ENCODE measurements at regions not wholly inside any gene's neighbourhood (a gene's known extent, or its start where the extent isn't known, plus 50 kb on each side); places are given as distances from the start of the nearest gene placed in this dataset.

DNA sequence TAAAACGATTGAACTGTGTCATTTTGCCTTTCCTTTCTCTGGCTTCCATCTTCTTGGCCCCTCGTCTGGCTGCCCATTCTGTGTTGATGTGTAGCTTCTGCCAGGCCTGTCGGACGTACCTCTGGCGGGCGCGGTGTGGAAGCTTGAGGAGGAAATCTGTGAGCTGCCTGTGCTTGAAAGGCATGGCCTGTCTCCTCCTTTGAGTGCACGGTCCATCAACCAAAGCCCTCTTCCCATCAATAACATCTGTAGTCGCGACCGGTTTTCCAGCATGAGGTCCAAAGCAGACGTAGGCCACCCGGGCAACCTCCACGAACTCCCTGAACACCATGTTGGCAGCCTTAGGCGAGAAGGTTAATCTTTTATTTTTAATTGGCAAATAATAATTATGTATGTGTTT, 202.7 kb downstream of the CRLF2 start:
- Histone ChIP-seq H3K36me3 (ENCODE audit: control insufficient read depth in 2 of 4, insufficient read depth in 4 of 4, low read length in 3 of 4) (no peaks in the 10 kb centered on the region; a peak in 2 of 8 replicates), H3K18ac (ENCODE audit: extremely low read depth, low read length) (no peak overlapping the region), H3K4me1 (replicated peaks in 1 of 4; ENCODE audit: control insufficient read depth in 3 of 4, insufficient read depth in 4 of 4, low read length in 3 of 4) (no peaks in the 10 kb centered on the region), H3K27me3 (replicated peaks in 1 of 4; ENCODE audit: control insufficient read depth in 3 of 4, extremely low read depth in 1 of 4, insufficient read depth in 3 of 4, low read length in 3 of 4) (no peaks in the 10 kb centered on the region), H3K9ac (replicated peaks in 1 of 4; ENCODE audit: extremely low read depth in 1 of 4, low read depth in 3 of 4, low read length in 3 of 4) (no peak overlapping the region), H2BK20ac (ENCODE audit: low read length) (no peak overlapping the region), H4K5ac (ENCODE audit: insufficient read length, low read depth, low read length) (no peak overlapping the region), H2AFZ (ENCODE audit: low read length) (no peak overlapping the region), H3K4ac (replicated peaks; ENCODE audit: insufficient read length, low read depth, low read length) (no peak overlapping the region), H3K14ac (ENCODE audit: insufficient read length) (no peak overlapping the region), H2AK5ac (ENCODE audit: low read depth, low read length) (no peak overlapping the region), H3K27ac (ENCODE audit: low read depth, low read length) (no peak overlapping the region), H3K9me3 (ENCODE audit: insufficient read depth in 2 of 2, low read depth in 1 of 2, low read length in 1 of 2) (no peaks in the 10 kb centered on the region), H4K8ac (ENCODE audit: extremely low read depth, insufficient read depth, low read length) (no peak overlapping the region; the same call in 1 of the 2 replicates), H3K23me2 (ENCODE audit: low read depth, low read length) (no peaks in the 10 kb centered on the region), H4K91ac (replicated peaks; ENCODE audit: insufficient read length, low read length) (no peak overlapping the region), H3K79me1 (ENCODE audit: low read depth, low read length) (no peaks in the 10 kb centered on the region), H2BK12ac (ENCODE audit: low read depth, low read length) (no peak overlapping the region), H3K4me2 (ENCODE audit: insufficient read depth in 1 of 2, low read depth in 2 of 2, low read length in 2 of 2) (no peak overlapping the region), H2BK15ac (ENCODE audit: low read length) (no peak overlapping the region), H3K79me2 (ENCODE audit: control insufficient read depth in 1 of 2, insufficient read depth in 2 of 2, low read length in 2 of 2) (no peaks in the 10 kb centered on the region), H3K4me3 (ENCODE audit: extremely low read depth in 1 of 4, insufficient read depth in 2 of 4, low read depth in 3 of 4, low read length in 4 of 4) (no peak overlapping the region), H3K23ac (ENCODE audit: insufficient read length) (no peak overlapping the region), H2BK120ac (replicated peaks; ENCODE audit: low read depth, low read length) (no peak overlapping the region), H2BK5ac (ENCODE audit: low read depth, low read length) (no peak overlapping the region), H4K20me1 (replicated peaks in 1 of 2; ENCODE audit: control insufficient read depth in 1 of 2, insufficient read depth in 2 of 2, low read length in 2 of 2) (no peaks in the 10 kb centered on the region), H3K56ac (replicated peaks; ENCODE audit: insufficient read length, low read depth, low read length) (no peak overlapping the region)
- no peak for FAIRE-seq
- WGBS, 2 experiments (ENCODE audit: extremely low coverage in 1 of 2, insufficient coverage in 1 of 2, insufficient read length in 1 of 2, insufficient replicate concordance in 2 of 2, low coverage in 1 of 2, low lambda C conversion rate in 2 of 2, missing lambda C conversion rate in 1 of 2) = 90% methylated on average over 15 of the region's 15 CpGs; no CpG with 5 or more reads in 1 of the 2 experiments
- DNase-seq (ENCODE audit: low read depth in 1 of 2, low spot score in 2 of 2) = no peak
- ChIA-PET CTCF (ENCODE audit: partially characterized antibody) (no interaction called here), POLR2A (ENCODE audit: partially characterized antibody) (no interaction called here)
- TF ChIP-seq PHF8 (conservative IDR thresholded peaks at IDR 0.05; ENCODE audit: low read depth, low read length) (no peak), TAF1 (IDR thresholded peaks at IDR 0.05; ENCODE audit: low read depth, low read length) (no peak), NRF1 (IDR thresholded peaks at IDR 0.05; ENCODE audit: low read depth, low read length) (no peak), POLR2AphosphoS5 (IDR thresholded peaks at IDR 0.05; ENCODE audit: low read depth, low read length) (no peak), CEBPB (IDR thresholded peaks at IDR 0.05; ENCODE audit: low read depth, low read length) (no peak), RBBP5 (IDR thresholded peaks at IDR 0.05; ENCODE audit: borderline replicate concordance, low read depth, low read length) (no peak), ASH2L (IDR thresholded peaks at IDR 0.05; ENCODE audit: low read length) (no peak), JUND (IDR thresholded peaks at IDR 0.05; ENCODE audit: low read length) (no peak), CHD1 (IDR thresholded peaks at IDR 0.05; ENCODE audit: low read depth, low read length) (no peak), MAFK (IDR thresholded peaks at IDR 0.05; ENCODE audit: low read depth, low read length) (no peak), TBP (IDR thresholded peaks at IDR 0.05; ENCODE audit: low read depth, low read length) (no peak), ZNF274 (IDR thresholded peaks at IDR 0.05; ENCODE audit: borderline replicate concordance, extremely low read depth, low read length) (no peak), CHD2 (IDR thresholded peaks at IDR 0.05; ENCODE audit: low read length) (no peak), HDAC6 (IDR thresholded peaks at IDR 0.05; ENCODE audit: low read depth, low read length) (no peak)

Measured in H1 (cell line).